SK-N-SH (cell line): ENCODE measurements at regions not wholly inside any gene's neighbourhood (a gene's known extent, or its start where the extent isn't known, plus 50 kb on each side); places are given as distances from the start of the nearest gene placed in this dataset.

Source experiments
- CTCF ChIA-PET: fragments of 300-600, 350-600 bp; formaldehyde crosslinking; extraction: SDS; loops from one replicate; lab custom pipeline; 2021; lab: Yijun Ruan, JAX
- POLR2A ChIA-PET: fragments of 350-600 bp; sonication (Branson Sonifier 250); formaldehyde crosslinking; extraction: SDS; loops from one replicate; lab custom pipeline; 2020; ENCODE audit warnings: antibody characterized with exemption, inconsistent platforms; lab: Yijun Ruan, JAX
- DNase-seq: peaks from one replicate; pipeline ENCODE4 v3.0.0; 2012
- H2AFZ ChIP-seq: fragments of 200-600 bp; sonication (generic); 2 replicates; pipeline ENCODE4 v1.8.1; 2016; ENCODE audit warnings: antibody characterized with exemption, mild to moderate bottlenecking, low read depth
- H3F3A ChIP-seq: fragments of 200-600 bp; sonication (generic); replicated peaks from 2 replicates; pipeline ENCODE3; 2016; ENCODE audit warnings: antibody characterized with exemption, mild to moderate bottlenecking; ENCODE audit not compliant: insufficient read depth
- H3K27ac ChIP-seq, 2 experiments: fragments of 200-500 bp in 1 of 2; fragments of 200-600 bp in 1 of 2; sonication (Bioruptor generic) in 1 of 2; sonication (generic), shearing (Covaris generic) in 1 of 2; 2 replicates each; pipeline versions ENCODE4 v1.5.1 to v1.6.1; 2014 to 2016; ENCODE audit warnings: low read depth in 2 of 2, inconsistent platforms in 1 of 2, low read length in 1 of 2, mild to moderate bottlenecking in 1 of 2, mixed read lengths in 1 of 2
- H3K27me3 ChIP-seq: fragments of 200-600 bp; sonication (generic), shearing (Covaris generic); 2 replicates; pipeline ENCODE4 v1.6.1; 2016; ENCODE audit warnings: mixed run types; ENCODE audit not compliant: insufficient read depth
- H3K36me3 ChIP-seq, 2 experiments: fragments of 200-500 bp in 1 of 2; fragments of 200-600 bp in 1 of 2; sonication (Bioruptor generic) in 1 of 2; sonication (generic) in 1 of 2; replicated peaks in 1 of 2; 2 replicates each; pipeline versions ENCODE3 to v1.5.1; 2014 to 2016; ENCODE audit warnings: low read length in 1 of 2, mild to moderate bottlenecking in 1 of 2; ENCODE audit not compliant: insufficient read depth in 2 of 2, control insufficient read depth in 1 of 2
- H3K4me1 ChIP-seq, 2 experiments: fragments of 200-500 bp in 1 of 2; fragments of 200-600 bp in 1 of 2; sonication (Bioruptor generic) in 1 of 2; sonication (generic), shearing (Covaris generic) in 1 of 2; 2 replicates each; pipeline versions ENCODE4 v1.5.1 to v1.6.1; 2014 to 2016; ENCODE audit warnings: low read depth in 1 of 2, low read length in 1 of 2, mixed run types in 1 of 2; ENCODE audit not compliant: insufficient read depth in 2 of 2, control insufficient read depth in 1 of 2
- H3K4me2 ChIP-seq: fragments of 200-600 bp; sonication (generic), shearing (Covaris generic); 2 replicates; pipeline ENCODE4 v1.6.1; 2017; ENCODE audit warnings: mixed run types
- H3K4me3 ChIP-seq, 2 experiments: fragments of 200-500 bp in 1 of 2; fragments of 200-600 bp in 1 of 2; sonication (Bioruptor generic) in 1 of 2; sonication (generic), shearing (Covaris generic) in 1 of 2; 2 replicates each; pipeline versions ENCODE4 v1.5.1 to v1.8.1; 2014 to 2016; ENCODE audit warnings: low read depth in 2 of 2, inconsistent platforms in 1 of 2, low read length in 1 of 2, mild to moderate bottlenecking in 1 of 2, mixed read lengths in 1 of 2, moderate library complexity in 1 of 2
- H3K79me2 ChIP-seq: fragments of 200-600 bp; sonication (generic); 2 replicates; pipeline ENCODE4 v1.8.1; 2017; ENCODE audit warnings: mild to moderate bottlenecking; ENCODE audit not compliant: insufficient read depth
- H3K9ac ChIP-seq: fragments of 200-600 bp; sonication (generic); 2 replicates; pipeline ENCODE4 v1.6.1; 2017; ENCODE audit warnings: mixed run types
- H3K9me2 ChIP-seq: fragments of 200-600 bp; sonication (generic); 2 replicates; pipeline ENCODE4 v1.6.1; 2017; ENCODE audit warnings: mixed run types
- H3K9me3 ChIP-seq: fragments of 200-600 bp; sonication (generic); 2 replicates; pipeline ENCODE4 v1.6.1; 2017; ENCODE audit warnings: mixed run types, mild to moderate bottlenecking, moderate library complexity
- H4K20me1 ChIP-seq: fragments of 200-600 bp; sonication (generic); 2 replicates; pipeline ENCODE4 v1.6.1; 2017; ENCODE audit warnings: mild to moderate bottlenecking, mixed run types; ENCODE audit not compliant: insufficient read depth
- ELF1 ChIP-seq: IDR thresholded peaks from 2 replicates; pipeline ENCODE4 v1.4.0; 2012
- EP300 ChIP-seq, 2 experiments: IDR thresholded peaks; 2 replicates each; pipeline versions ENCODE4 v1.4.0 to v1.6.1; 2012; ENCODE audit warnings: borderline replicate concordance in 1 of 2, low read depth in 1 of 2, low read length in 1 of 2
- FOXM1 ChIP-seq: IDR thresholded peaks from 2 replicates; pipeline ENCODE4 v1.4.0; 2012; ENCODE audit warnings: low read depth, mild to moderate bottlenecking
- GABPA ChIP-seq: IDR thresholded peaks from 2 replicates; pipeline ENCODE4 v1.4.0; 2012; ENCODE audit warnings: low read depth, mild to moderate bottlenecking
- JUND ChIP-seq: IDR thresholded peaks from 2 replicates; pipeline ENCODE4 v1.4.0; 2012
- MAX ChIP-seq: IDR thresholded peaks from 2 replicates; pipeline ENCODE4 v1.4.0; 2012; ENCODE audit warnings: low read depth
- MEF2A ChIP-seq: IDR thresholded peaks from 2 replicates; pipeline ENCODE4 v1.4.0; 2012; ENCODE audit warnings: low read depth, borderline replicate concordance
- PBX3 ChIP-seq: IDR thresholded peaks from 2 replicates; pipeline ENCODE4; 2012
- POLR2AphosphoS5 ChIP-seq: IDR thresholded peaks from 2 replicates; pipeline ENCODE4 v1.6.1; 2012; ENCODE audit warnings: low read depth, low read length
- RAD21 ChIP-seq: IDR thresholded peaks from 2 replicates; pipeline ENCODE4 v1.6.1; 2012; ENCODE audit warnings: mild to moderate bottlenecking, low read length
- REST ChIP-seq: IDR thresholded peaks from 2 replicates; pipeline ENCODE4 v1.6.1; 2012; ENCODE audit warnings: mild to moderate bottlenecking, low read depth, low read length, moderate library complexity
- RFX5 ChIP-seq: IDR thresholded peaks from 2 replicates; pipeline ENCODE4 v1.6.1; 2012; ENCODE audit warnings: mild to moderate bottlenecking, improper control_type of control experiment, low read length
- SIN3A ChIP-seq: IDR thresholded peaks from 2 replicates; pipeline ENCODE4 v1.6.1; 2012; ENCODE audit warnings: low read depth, mild to moderate bottlenecking, low read length, moderate library complexity, borderline replicate concordance
- SMC3 ChIP-seq: IDR thresholded peaks from 2 replicates; pipeline ENCODE4 v1.6.1; 2012; ENCODE audit warnings: low read depth, low read length, improper control_type of control experiment
- TAF1 ChIP-seq: IDR thresholded peaks from 2 replicates; pipeline ENCODE4 v1.6.1; 2012; ENCODE audit warnings: low read depth, mild to moderate bottlenecking, low read length, moderate library complexity, borderline replicate concordance
- TCF12 ChIP-seq: IDR thresholded peaks from 2 replicates; pipeline ENCODE4 v1.4.0; 2012
- USF2 ChIP-seq: fragments of 150-350 bp; IDR thresholded peaks from 2 replicates; pipeline ENCODE4 v1.6.1; 2017; ENCODE audit warnings: antibody characterized with exemption, low read length, low read depth, borderline replicate concordance
- YY1 ChIP-seq: IDR thresholded peaks from 2 replicates; pipeline ENCODE4 v1.4.0; 2012; ENCODE audit warnings: low read depth, mild to moderate bottlenecking
- WGBS: methylation state at CpG from one replicate; pipeline ENCODE4 v1.1.6; 2017; ENCODE audit warnings: low lambda C conversion rate; 5-methylcytosine and 5-hydroxymethylcytosine counted together

- TF ChIP-seq RFX5 (no peak), USF2 (no peak), MAX (no peak), MEF2A (no peak), RAD21 (no peak), JUND (no peak), SMC3 (no peak), SIN3A (no peak), TCF12 (no peak), GABPA (no peak), POLR2AphosphoS5 (no peak), PBX3 (no peak), ELF1 (no peak), REST (no peak), FOXM1 (no peak), EP300 (IDR thresholded peaks at IDR 0.05; ENCODE audit: borderline replicate concordance in 1 of 2, low read depth in 1 of 2, low read length in 1 of 2) (no peak), TAF1 (no peak), YY1 (no peak)
- 25% methylated on average over 5 of the region's 5 CpGs for WGBS
- H3K36me3 ChIP-seq = no peaks in the 10 kb centered on the region
These were observed 132.4 kb downstream of the CHD9NB start for GRCh38 chr16:52920331-52920730.

More at GRCh38 chr16:52920331-52920730, 132.4 kb downstream of the CHD9NB start:
- H3K27me3 ChIP-seq = no peaks in the 10 kb centered on the region
- no peaks in the 10 kb centered on the region for H3K9me2 ChIP-seq
- H2AFZ ChIP-seq = no peak overlapping the region
- H4K20me1 ChIP-seq = no peaks in the 10 kb centered on the region
- CTCF ChIA-PET = interaction anchor here (1.4 kb wide), 1 partner anchor 8 kb away, joined by 6 read pairs; no protein-coding TSS in a partner anchor
- no peak overlapping the region for H3K4me3 ChIP-seq
- H3K27ac ChIP-seq = no peak overlapping the region
- no peaks in the 10 kb centered on the region for H3F3A ChIP-seq
- POLR2A ChIA-PET = no interaction called here
- no peak overlapping the region for H3K9ac ChIP-seq
- no peaks in the 10 kb centered on the region for H3K79me2 ChIP-seq
- DNase-seq = no peak
- H3K4me2 ChIP-seq = no peak overlapping the region
- no peaks in the 10 kb centered on the region for H3K9me3 ChIP-seq
- no peaks in the 10 kb centered on the region for H3K4me1 ChIP-seq
